GM10266 (cell line): ENCODE measurements at regions not wholly inside any gene's neighbourhood (a gene's known extent, or its start where the extent isn't known, plus 50 kb on each side); places are given as distances from the start of the nearest gene placed in this dataset.

Experiments
- DNase-seq: peaks from one replicate; pipeline ENCODE4 v3.0.0; 2012; ENCODE audit errors: extremely low spot score
- CTCF ChIP-seq: IDR thresholded peaks from 2 replicates; pipeline ENCODE4 v1.5.1; 2012; ENCODE audit warnings: mild to moderate bottlenecking, low read depth; ENCODE audit not compliant: control insufficient read depth, insufficient read depth; ENCODE audit errors: missing control alignments

DNA sequence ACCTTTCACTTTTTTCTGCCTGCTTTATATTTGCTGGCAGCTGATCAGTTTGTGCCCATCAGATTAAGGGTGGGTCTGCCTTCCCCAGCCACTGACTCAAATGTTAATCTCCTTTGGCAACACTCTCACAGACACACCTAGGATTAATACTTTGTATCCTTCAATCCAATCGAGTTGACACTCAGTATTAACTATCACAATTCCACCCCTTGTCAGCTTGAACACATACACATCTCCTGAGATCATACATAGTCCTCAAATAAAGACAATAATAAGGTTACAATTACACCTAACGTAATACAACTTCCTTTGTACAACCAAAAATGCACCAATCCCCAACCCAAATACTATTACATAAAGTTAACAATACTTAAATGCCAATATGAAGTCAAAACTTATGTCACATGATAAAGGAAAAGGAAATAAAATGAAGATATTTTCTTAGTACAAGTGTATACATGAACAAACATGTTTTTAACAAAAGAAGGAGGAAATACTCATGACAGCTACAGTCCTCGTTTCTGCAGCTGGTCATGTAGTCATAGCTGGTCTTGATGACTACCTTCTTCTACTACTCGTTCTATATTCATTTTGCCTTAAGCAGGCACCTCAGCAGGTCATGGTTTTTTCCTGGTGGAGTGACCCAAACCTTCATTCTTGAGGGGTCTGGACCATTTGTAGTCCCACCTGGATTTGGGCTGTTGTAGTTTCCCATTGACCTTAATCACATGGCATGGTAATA, 96.7 kb upstream of the CABCOCO1 start:
- DNase-seq = no peak
- TF ChIP-seq CTCF = no peak

DNA sequence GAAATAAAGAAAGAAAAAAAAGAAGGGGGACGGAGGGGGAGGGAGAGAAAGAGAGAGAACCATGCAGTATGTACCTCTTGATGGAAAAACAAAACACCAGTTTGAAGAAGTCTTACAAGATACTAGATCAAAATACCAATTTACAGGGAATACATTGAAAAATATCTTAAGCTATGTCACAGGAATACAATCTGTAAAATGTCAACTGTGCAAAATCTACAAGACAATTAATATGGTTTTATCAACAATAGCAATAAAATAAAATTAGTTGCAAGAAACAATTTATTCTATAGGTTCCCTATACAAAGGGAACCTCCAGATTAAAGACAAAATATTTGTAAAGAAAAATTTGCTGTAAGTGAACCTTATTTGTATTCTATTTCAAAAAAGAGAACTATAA, 98.3 kb upstream of the CABCOCO1 start:
- no peak for TF ChIP-seq CTCF
- DNase-seq = no peak

GRCh38 chr10:61559615-61560014, 103.1 kb upstream of the CABCOCO1 start:
- no peak for TF ChIP-seq CTCF
- no peak for DNase-seq

- no peak for TF ChIP-seq CTCF
- DNase-seq = no peak
Observed at GRCh38 chr10:61558188-61558587, 104.5 kb upstream of the CABCOCO1 start.

GRCh38 chr10:61554925-61555324, 101.7 kb upstream of the TMEM26 start:
- no peak for DNase-seq
- TF ChIP-seq CTCF = no peak

DNA sequence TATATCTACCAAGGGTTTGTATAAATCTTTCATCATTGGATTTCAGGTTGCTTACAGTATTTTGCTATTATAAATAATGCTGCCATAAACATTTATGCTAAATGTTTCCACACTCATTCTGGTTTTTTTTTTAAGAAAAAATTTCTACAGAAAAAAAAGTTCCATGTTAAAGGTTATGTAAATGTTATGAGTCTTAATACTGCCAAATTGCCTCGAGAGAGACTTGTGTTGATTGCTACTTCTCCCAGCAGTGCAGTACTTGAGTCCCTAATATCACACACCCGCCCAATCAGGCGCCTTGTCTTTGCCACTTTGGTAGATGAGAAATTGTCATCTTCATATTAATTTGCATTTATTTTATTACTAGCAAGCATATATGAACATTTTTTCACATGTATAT, 96.7 kb upstream of the TMEM26 start:
- no peak for DNase-seq
- no peak for TF ChIP-seq CTCF

DNA sequence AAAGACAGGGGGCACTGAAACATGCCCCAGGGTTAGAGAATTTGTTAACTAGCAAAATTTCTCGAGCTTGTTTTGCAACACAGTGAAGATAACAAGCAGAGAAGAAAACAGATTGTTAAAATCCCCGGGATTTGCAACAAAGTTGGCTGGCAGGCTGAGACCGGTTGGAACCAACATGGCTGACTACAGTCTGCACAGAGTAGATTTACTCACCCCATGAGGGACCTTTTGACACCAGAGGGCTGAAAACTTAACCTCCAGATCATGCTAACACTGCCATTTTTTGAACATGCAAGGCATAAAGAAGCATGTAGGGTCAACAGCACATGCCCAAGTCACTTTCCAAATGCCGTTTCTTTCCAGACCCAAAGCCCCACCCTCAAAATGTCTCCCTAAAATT, 95.2 kb upstream of the TMEM26 start:
- DNase-seq = no peak
- TF ChIP-seq CTCF = no peak
